Activated CD4-positive, alpha-beta T cell treated with anti-CD3 and anti-CD28 coated beads, Interleukin-2, amount 10 ng/mL, durations not matched to agents 7 days and 5 days (primary cell): ENCODE measurements at regions not wholly inside any gene's neighbourhood (a gene's known extent, or its start where the extent isn't known, plus 50 kb on each side); places are given as distances from the start of the nearest gene placed in this dataset.

Source experiments
- CTCF ChIA-PET: fragments of 350-600 bp; sonication (Branson Sonifier 250); formaldehyde crosslinking; loops from one replicate; lab custom pipeline; 2021; ENCODE audit warnings: antibody characterized with exemption; lab: Charles Lee
- POLR2A ChIA-PET: fragments of 350-600 bp; sonication (Branson Sonifier 250); formaldehyde crosslinking; loops from one replicate; lab custom pipeline; 2021; ENCODE audit warnings: antibody characterized with exemption; lab: Charles Lee
- DNase-seq: peaks from one replicate; pipeline ENCODE4 v3.0.0-alpha.2; 2020
- H3K27ac Mint-ChIP-seq: one replicate; pipeline ENCODE4 v1.8.0; 2021; ENCODE audit warnings: mild to moderate bottlenecking, moderate library complexity, mixed read lengths
- H3K27me3 Mint-ChIP-seq: one replicate; pipeline ENCODE4 v1.8.0; 2021; ENCODE audit warnings: mixed read lengths
- H3K36me3 Mint-ChIP-seq: one replicate; pipeline ENCODE4 v1.8.0; 2021; ENCODE audit warnings: low read depth, mixed read lengths
- H3K4me1 Mint-ChIP-seq: one replicate; pipeline ENCODE4 v1.8.0; 2021; ENCODE audit warnings: mixed read lengths
- H3K4me3 Mint-ChIP-seq: one replicate; pipeline ENCODE4 v1.8.0; 2021; ENCODE audit warnings: mild to moderate bottlenecking, moderate library complexity, mixed read lengths
- H3K9me3 Mint-ChIP-seq: one replicate; pipeline ENCODE4 v1.8.0; 2021; ENCODE audit warnings: mixed read lengths

DNA sequence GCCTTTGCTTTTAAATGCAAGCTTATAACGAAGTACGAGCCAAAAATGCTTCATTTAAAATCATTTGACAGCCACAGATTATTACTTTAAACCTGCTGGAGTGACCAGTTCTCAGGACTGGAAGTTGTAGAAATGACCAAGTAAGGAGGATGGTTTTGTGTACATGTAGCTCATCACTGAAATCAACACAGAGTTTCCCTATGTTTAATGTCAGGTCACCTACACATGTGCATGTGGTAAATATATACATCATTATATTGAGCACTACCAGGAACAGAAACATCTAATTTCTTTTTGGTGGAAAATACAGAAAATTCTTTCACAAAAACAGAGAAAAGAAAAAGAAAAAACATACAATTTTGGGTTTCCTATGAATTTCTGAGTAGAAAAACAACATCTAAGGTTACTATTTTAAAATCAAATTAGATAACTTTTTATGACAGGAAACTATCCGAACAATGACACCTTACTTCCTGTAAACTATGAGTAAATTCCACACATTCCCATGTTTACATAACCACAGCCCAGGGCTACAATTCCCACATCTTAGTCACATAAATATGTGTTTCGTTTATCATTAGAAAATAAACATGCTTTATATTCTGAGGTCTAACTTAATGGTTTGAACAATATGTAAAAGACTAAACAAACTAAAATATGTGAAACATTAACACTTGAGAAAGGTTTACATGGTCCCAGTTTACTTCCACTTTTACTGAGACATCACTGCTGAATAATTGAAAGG is 73.6 kb downstream of the ZNF281 start:
- Mint-ChIP-seq H3K9me3 (no peaks in the 10 kb centered on the region), H3K27me3 (no peaks in the 10 kb centered on the region), H3K4me3 (no peak overlapping the region), H3K36me3 (no peaks in the 10 kb centered on the region), H3K4me1 (peaks cover 24% of the 10 kb centered on the region), H3K27ac (no peak overlapping the region)
- DNase-seq, result no peak
- POLR2A ChIA-PET, result no interaction called here
- CTCF ChIA-PET, result no interaction called here

DNA sequence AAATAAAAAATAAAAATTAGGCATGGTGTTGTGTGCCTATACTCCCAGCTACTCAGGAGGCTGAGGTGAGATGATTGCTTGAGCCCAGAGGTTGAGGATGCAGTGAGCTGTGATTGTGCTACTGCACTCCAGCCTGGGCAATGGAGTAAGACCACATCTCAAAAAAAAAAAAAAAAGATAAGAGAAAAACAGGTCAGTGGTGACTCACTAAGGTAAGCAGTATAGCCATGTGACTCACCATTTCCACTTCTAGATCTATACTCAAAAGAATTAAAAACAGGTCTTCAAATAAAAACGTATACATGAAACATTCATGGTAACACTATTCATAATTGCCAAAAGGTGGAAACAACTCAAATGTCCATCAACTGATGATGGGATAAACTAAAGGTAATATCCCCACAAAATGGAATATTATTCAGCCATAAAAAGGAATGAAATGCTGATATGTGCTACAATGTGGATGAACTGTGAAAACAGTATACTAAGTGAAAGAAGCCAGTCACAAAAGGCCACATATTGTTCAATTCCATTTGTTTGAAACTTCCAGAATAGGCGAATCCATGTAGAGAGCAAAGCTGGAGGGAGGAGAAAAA is 75.1 kb downstream of the ZNF281 start:
- POLR2A ChIA-PET, result no interaction called here
- CTCF ChIA-PET, result interaction anchor here (0.6 to 1.1 kb wide), 2 partner anchors 14 to 868 kb away, joined by 3 read pairs; no protein-coding TSS in a partner anchor
- Mint-ChIP-seq H3K27me3 (no peaks in the 10 kb centered on the region), H3K4me1 (peaks cover 23% of the 10 kb centered on the region), H3K36me3 (no peaks in the 10 kb centered on the region), H3K4me3 (no peak overlapping the region), H3K9me3 (no peaks in the 10 kb centered on the region), H3K27ac (no peak overlapping the region)
- DNase-seq, result no peak

DNA sequence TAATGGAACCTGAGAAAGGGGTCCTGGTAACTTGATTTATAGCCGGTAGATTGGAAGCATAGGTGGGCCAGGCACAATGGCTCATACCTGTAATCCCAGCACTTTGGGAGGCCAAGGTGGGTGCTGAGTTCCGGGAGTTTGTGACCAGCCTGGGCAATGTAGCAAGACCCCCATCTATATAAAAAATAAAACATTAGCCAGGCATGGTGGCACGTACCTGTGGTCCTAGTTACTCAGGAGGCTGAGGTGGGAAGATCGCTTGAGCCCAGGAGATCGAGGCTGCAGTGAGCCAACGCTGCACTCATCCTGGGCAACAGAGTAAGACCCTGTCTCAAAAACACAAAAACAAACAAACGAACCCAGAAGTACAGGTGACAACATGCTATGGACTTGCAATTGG is 76.5 kb downstream of the ZNF281 start:
- Mint-ChIP-seq H3K4me1 (peaks cover 20% of the 10 kb centered on the region), H3K4me3 (no peak overlapping the region), H3K27me3 (no peaks in the 10 kb centered on the region), H3K36me3 (no peaks in the 10 kb centered on the region), H3K9me3 (no peaks in the 10 kb centered on the region), H3K27ac (no peak overlapping the region)
- DNase-seq, result no peak
- POLR2A ChIA-PET, result no interaction called here
- CTCF ChIA-PET, result interaction anchor here (0.9 to 1.1 kb wide), 2 partner anchors 12 to 22 kb away, joined by 3 read pairs; no protein-coding TSS in a partner anchor

DNA sequence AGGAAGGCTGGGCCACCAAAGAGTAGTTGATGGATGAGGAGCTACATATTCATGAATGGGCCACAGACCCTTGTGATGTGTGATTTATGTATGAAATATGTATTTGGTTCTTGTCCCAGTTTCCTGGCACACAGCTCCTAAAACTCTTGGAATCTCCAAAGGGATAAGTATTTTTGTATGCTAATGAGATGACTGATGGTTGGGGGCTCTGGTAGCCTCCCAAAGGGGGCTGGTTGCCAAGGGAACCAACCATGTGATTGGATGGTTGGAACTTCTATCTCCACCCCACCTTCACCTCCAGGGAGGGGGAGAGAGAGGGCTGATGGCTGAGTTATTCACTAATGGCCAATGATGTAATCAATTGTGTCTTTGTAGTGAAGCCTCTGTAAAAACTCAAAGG is 77.1 kb downstream of the ZNF281 start:
- peaks cover 14% of the 10 kb centered on the region for H3K4me1 Mint-ChIP-seq
- CTCF ChIA-PET, result interaction anchor here (0.9 kb wide), 1 partner anchor 22 kb away, joined by 3 read pairs; no protein-coding TSS in a partner anchor
- H3K9me3 Mint-ChIP-seq, result no peaks in the 10 kb centered on the region
- peaks cover 1% of the 10 kb centered on the region for H3K27me3 Mint-ChIP-seq
- DNase-seq, result no peak
- H3K36me3 Mint-ChIP-seq, result no peaks in the 10 kb centered on the region
- H3K4me3 Mint-ChIP-seq, result no peak overlapping the region
- POLR2A ChIA-PET, result no interaction called here
- H3K27ac Mint-ChIP-seq, result no peak overlapping the region

DNA sequence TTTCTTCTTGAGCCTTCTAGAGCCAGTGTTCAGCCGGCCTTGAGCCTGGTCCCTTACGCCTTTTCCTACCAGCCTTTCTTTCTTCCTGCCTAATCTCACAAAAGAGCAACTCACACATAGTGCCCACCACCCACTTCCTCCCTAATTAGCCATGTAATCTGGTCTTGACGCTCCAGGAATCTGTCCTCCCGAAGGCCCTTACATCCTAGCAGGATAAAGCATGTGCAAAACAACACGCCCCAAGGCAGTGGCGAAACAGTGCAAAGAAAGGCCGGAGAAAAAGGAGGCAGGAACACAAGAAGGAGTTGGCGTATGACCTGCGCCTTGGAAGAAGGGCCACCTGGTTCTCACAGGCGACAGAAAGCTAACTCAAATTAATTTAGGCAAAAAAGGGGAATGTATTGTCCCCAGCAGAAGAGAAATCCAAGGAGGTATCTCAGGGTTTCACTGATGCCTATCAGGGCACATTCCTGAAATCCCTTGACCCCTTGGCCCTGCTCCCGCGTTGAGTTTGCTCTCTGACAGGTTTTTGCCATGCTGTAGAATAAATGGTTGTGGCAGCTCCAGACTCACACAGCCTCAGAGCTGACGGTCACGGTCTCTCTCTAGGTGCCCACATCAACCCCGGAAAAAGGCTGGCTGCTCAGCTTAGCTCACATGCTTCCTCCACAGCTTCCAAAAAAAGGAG is 79.0 kb downstream of the ZNF281 start:
- peaks cover 7% of the 10 kb centered on the region for H3K27me3 Mint-ChIP-seq
- H3K9me3 Mint-ChIP-seq, result no peaks in the 10 kb centered on the region
- H3K36me3 Mint-ChIP-seq, result no peaks in the 10 kb centered on the region
- CTCF ChIA-PET, result interaction anchor here (0.5 kb wide), 1 partner anchor 276 kb away, joined by 3 read pairs; no protein-coding TSS in a partner anchor
- no peaks in the 10 kb centered on the region for H3K4me1 Mint-ChIP-seq
- H3K27ac Mint-ChIP-seq, result no peak overlapping the region
- DNase-seq, result no peak
- H3K4me3 Mint-ChIP-seq, result no peak overlapping the region
- POLR2A ChIA-PET, result no interaction called here

DNA sequence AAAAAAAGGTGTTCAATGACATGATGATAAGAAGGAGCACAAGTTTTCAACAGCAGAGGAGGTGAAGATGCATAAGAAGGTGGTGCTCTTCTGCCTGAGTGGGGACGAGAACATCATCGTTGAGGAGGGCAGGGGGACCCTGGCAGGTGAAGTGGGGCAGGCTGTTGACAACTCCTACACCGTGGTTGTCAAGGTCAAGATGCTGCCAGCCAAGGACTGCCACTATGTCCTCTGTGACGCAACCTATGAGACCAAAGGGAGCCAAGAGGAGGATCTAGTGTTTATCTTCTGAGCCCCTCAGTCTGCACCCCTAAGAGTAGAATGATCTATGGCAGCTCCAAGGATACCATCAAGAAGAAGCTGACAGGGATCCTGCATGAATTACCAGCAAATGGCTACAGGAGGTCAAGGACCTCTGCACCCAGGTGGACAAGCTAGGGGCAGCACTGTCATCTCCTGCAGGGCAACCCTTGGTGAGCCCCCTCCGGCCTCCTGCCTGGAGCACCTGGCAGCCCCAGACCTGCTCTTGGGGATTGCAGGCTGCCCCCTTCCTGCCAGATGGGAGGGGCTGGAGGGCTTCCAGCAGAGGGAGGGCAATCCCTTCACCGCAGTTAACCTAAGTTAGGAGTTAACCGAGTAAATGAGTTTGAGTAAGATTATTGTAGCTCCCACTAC is 80.5 kb downstream of the ZNF281 start:
- no peak overlapping the region for H3K4me3 Mint-ChIP-seq
- POLR2A ChIA-PET, result no interaction called here
- no peak for DNase-seq
- H3K27ac Mint-ChIP-seq, result no peak overlapping the region
- no peaks in the 10 kb centered on the region for H3K9me3 Mint-ChIP-seq
- no peaks in the 10 kb centered on the region for H3K36me3 Mint-ChIP-seq
- H3K27me3 Mint-ChIP-seq, result peaks cover 7% of the 10 kb centered on the region
- H3K4me1 Mint-ChIP-seq, result no peaks in the 10 kb centered on the region
- CTCF ChIA-PET, result interaction anchor here (0.8 kb wide), 1 partner anchor 14 kb away, joined by 3 read pairs; no protein-coding TSS in a partner anchor

DNA sequence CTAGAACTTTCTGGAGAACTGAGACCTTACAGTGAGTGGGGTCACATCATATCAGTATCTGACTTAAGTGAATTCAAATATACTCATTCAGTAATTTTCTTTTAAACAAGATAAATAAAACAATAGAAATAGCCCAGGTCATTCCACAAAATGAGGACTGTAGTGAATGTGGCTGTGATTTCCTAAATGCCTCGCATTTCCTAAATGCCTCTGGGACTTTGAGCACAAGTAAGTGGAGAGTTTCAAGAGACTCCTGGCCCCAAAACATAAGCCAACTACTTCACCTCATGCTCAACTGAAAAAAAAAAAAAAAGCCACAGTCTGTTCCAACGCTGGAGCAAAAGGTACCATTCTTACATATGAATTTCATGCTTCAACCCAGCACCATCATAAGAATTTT is 81.5 kb downstream of the ZNF281 start:
- DNase-seq, result no peak
- H3K36me3 Mint-ChIP-seq, result no peaks in the 10 kb centered on the region
- no peaks in the 10 kb centered on the region for H3K9me3 Mint-ChIP-seq
- H3K27me3 Mint-ChIP-seq, result peaks cover 7% of the 10 kb centered on the region
- H3K4me3 Mint-ChIP-seq, result no peak overlapping the region
- H3K4me1 Mint-ChIP-seq, result no peaks in the 10 kb centered on the region
- no peak overlapping the region for H3K27ac Mint-ChIP-seq
- ChIA-PET POLR2A (no interaction called here), CTCF (no interaction called here)

DNA sequence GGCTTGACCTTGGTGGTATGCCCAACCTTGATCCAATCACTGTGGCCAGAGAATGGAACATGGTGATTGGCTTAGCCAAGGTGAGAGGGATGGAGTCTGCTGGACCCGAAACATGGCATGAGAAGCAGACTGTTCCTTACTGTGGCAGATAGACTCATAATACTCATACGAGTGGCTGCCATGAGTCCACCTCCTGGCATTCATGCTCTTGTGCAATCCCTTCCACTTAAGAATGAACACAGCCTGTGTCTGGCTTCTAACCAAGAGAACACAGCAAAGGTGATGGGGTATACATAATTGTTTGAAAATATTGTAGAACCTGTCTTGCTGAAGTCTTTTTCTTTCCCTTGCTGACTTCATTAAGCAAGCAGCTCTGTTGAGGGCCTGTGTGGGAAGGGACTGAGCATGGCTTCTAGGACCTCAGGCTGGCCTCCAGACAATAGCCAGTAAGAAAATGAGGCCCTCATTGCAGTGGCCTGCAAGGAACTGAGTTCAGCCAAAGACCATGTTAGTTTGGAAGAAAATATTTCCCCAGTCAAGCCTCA is 85.9 kb downstream of the ZNF281 start:
- no peaks in the 10 kb centered on the region for H3K4me1 Mint-ChIP-seq
- H3K27ac Mint-ChIP-seq, result no peak overlapping the region
- DNase-seq, result no peak
- CTCF ChIA-PET, result no interaction called here
- H3K27me3 Mint-ChIP-seq, result peaks cover 7% of the 10 kb centered on the region
- POLR2A ChIA-PET, result no interaction called here
- H3K36me3 Mint-ChIP-seq, result no peaks in the 10 kb centered on the region
- no peaks in the 10 kb centered on the region for H3K9me3 Mint-ChIP-seq
- no peak overlapping the region for H3K4me3 Mint-ChIP-seq

DNA sequence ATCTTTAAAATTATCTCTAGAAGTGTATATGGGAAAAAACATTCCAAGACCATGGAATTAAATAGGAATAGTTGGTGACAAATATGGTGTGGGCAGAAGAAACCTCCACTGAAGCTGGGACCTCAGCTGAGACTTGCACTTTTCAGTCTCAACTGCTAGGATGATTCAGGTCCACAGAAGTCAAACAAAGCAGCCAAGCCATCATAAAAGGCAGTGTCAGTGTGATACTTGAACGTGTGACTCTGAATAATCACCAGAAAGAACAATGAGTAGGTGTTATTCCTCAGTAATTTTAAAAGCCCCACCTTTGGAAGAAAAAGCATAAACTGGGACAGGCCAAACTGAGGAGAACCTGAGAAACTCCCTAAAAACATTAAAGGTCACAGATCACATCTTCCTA is 90.7 kb downstream of the ZNF281 start:
- H3K9me3 Mint-ChIP-seq, result no peaks in the 10 kb centered on the region
- no peak for DNase-seq
- no peak overlapping the region for H3K27ac Mint-ChIP-seq
- H3K4me1 Mint-ChIP-seq, result no peaks in the 10 kb centered on the region
- ChIA-PET POLR2A (no interaction called here), CTCF (no interaction called here)
- no peak overlapping the region for H3K4me3 Mint-ChIP-seq
- peaks cover 24% of the 10 kb centered on the region for H3K27me3 Mint-ChIP-seq
- H3K36me3 Mint-ChIP-seq, result no peaks in the 10 kb centered on the region

DNA sequence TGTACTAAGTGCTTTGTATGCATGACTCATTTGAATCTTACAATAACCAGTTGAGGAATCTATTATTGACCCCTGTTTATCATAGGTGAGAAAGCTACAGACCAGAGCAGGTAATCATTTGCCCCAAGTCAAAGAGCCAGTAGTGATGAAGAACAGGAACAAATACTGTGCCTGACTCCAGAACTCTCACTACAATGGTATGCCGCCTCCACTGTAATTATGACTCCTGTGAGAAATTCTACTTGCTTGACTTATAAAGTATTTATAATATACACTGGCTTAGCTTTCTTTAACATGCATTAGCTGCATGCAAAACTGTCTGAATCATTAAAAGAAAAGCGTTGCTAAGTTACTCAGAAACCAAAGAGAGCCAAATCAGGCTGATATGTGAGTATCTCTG is 92.6 kb downstream of the ZNF281 start:
- ChIA-PET CTCF (interaction anchor here (0.6 kb wide), 1 partner anchor 11 kb away, joined by 4 read pairs; no protein-coding TSS in a partner anchor), POLR2A (no interaction called here)
- DNase-seq, result no peak
- no peak overlapping the region for H3K27ac Mint-ChIP-seq
- H3K4me3 Mint-ChIP-seq, result no peak overlapping the region
- no peaks in the 10 kb centered on the region for H3K4me1 Mint-ChIP-seq
- H3K27me3 Mint-ChIP-seq, result peaks cover 31% of the 10 kb centered on the region
- H3K9me3 Mint-ChIP-seq, result no peaks in the 10 kb centered on the region
- no peaks in the 10 kb centered on the region for H3K36me3 Mint-ChIP-seq

DNA sequence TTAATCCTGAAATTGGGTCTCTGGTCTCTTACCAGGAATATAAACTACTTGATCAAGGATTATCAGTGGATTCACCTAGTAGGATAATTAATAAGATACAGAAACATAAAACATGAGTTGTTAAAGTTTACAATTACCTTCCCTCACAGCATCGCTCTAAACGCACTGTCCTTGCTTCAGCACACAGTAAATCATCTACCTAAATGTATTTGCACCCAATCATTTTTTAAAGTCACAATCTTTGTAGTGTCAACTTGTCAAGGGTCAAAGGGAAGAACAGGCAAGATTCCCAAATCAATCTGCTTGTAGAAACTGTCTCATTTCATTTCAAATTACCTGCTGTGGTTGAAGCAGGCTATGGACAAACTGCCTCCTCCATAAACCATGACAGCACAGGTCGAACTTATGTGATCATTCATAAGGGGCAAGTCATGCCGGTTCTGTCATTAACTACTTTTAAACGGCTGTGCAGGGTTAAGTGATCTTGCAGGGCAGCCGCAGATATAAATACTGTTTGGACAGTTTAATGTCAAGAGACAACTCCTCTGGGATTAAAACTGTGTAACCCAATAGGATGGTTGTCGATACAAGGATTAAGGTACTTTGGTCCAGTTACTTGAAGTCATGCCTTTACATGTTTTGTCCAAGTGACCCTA is 93.6 kb downstream of the ZNF281 start:
- no peaks in the 10 kb centered on the region for H3K9me3 Mint-ChIP-seq
- POLR2A ChIA-PET, result no interaction called here
- no peaks in the 10 kb centered on the region for H3K36me3 Mint-ChIP-seq
- no peak overlapping the region for H3K27ac Mint-ChIP-seq
- H3K27me3 Mint-ChIP-seq, result peaks cover 31% of the 10 kb centered on the region
- CTCF ChIA-PET, result no interaction called here
- DNase-seq, result no peak
- H3K4me3 Mint-ChIP-seq, result no peak overlapping the region
- no peaks in the 10 kb centered on the region for H3K4me1 Mint-ChIP-seq

DNA sequence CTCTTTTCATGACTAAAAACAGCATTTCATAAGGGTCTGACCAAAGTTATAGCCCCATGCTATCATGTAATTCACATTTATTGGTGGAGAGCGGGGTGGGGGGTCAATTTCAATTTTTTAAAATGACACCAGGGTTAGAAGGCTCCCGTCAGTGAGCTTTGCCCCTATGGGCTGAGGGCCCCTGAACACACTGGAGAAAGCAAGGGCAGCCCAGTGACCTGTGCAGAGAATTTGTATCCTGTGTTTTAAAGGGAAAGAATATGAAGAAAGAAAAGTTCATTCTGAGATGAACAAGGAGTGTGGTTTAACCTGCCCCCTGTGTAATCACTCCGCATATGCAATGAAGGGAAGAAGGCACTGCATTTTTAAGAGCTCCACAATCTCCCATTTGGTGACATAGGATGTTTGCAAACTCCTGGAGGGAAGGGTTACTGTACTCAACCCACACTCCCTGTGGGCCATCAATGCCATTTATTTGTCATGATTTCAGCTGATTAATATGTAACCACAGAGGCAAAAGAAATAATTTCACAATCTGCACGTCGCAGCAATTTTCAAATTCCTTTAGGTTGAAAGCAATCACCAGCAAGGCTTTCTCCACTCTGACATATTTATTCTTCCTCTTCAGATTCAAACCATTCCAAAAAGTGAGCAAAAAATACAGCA is 95.6 kb downstream of the ZNF281 start:
- H3K4me3 Mint-ChIP-seq, result no peak overlapping the region
- no peak for DNase-seq
- ChIA-PET POLR2A (no interaction called here), CTCF (interaction anchor here (0.6 kb wide), 1 partner anchor 72 kb away, joined by 3 read pairs; no protein-coding TSS in a partner anchor)
- no peaks in the 10 kb centered on the region for H3K4me1 Mint-ChIP-seq
- H3K36me3 Mint-ChIP-seq, result no peaks in the 10 kb centered on the region
- no peaks in the 10 kb centered on the region for H3K9me3 Mint-ChIP-seq
- no peak overlapping the region for H3K27ac Mint-ChIP-seq
- peaks cover 31% of the 10 kb centered on the region for H3K27me3 Mint-ChIP-seq
